ENCODE measurements at regions not wholly inside any gene's neighbourhood (a gene's known extent, or its start where the extent isn't known, plus 50 kb on each side); places are given as distances from the start of the nearest gene placed in this dataset.

- TF ChIP-seq, protein P1, sequence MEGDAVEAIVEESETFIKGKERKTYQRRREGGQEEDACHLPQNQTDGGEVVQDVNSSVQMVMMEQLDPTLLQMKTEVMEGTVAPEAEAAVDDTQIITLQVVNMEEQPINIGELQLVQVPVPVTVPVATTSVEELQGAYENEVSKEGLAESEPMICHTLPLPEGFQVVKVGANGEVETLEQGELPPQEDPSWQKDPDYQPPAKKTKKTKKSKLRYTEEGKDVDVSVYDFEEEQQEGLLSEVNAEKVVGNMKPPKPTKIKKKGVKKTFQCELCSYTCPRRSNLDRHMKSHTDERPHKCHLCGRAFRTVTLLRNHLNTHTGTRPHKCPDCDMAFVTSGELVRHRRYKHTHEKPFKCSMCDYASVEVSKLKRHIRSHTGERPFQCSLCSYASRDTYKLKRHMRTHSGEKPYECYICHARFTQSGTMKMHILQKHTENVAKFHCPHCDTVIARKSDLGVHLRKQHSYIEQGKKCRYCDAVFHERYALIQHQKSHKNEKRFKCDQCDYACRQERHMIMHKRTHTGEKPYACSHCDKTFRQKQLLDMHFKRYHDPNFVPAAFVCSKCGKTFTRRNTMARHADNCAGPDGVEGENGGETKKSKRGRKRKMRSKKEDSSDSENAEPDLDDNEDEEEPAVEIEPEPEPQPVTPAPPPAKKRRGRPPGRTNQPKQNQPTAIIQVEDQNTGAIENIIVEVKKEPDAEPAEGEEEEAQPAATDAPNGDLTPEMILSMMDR (IDR thresholded peaks at IDR 0.05; ENCODE audit: unreplicated experiment) = no peak
- no peak for DNase-seq (ENCODE audit: unreplicated experiment)
- Mint-ChIP-seq H3K4me1 (ENCODE audit: insufficient read depth, unreplicated experiment) (peaks cover 19% of the 10 kb centered on the region), H3K9me3 (ENCODE audit: unreplicated experiment) (no peaks in the 10 kb centered on the region), H3K27ac (ENCODE audit: low read depth, unreplicated experiment) (no peak overlapping the region), H3K27me3 (ENCODE audit: insufficient read depth, unreplicated experiment) (no peaks in the 10 kb centered on the region), H3K4me3 (ENCODE audit: unreplicated experiment) (no peak overlapping the region), H3K36me3 (ENCODE audit: insufficient read depth, unreplicated experiment) (peaks cover 6% of the 10 kb centered on the region)
- ChIA-PET CTCF (interaction anchor here (1.6 kb wide), 1 partner anchor 55 kb away, joined by 3 read pairs; no protein-coding TSS in a partner anchor), POLR2A (interaction anchor here (0.6 to 0.9 kb wide), 2 partner anchors 9 to 14 kb away, joined by 3 read pairs; no protein-coding TSS in a partner anchor)
- BruUV-seq (replicated peaks) = no TSS peak
- intact Hi-C loops (cut with micrococcal nuclease) = no loop called here
These were observed 132.2 kb upstream of the UST start for GRCh38 chr6:148614602-148615001.

- no peak overlapping the region for H3K27ac Mint-ChIP-seq (ENCODE audit: low read depth, unreplicated experiment)
- no peaks in the 10 kb centered on the region for H3K27me3 Mint-ChIP-seq (ENCODE audit: insufficient read depth, unreplicated experiment)
- TF ChIP-seq, protein P1 (IDR thresholded peaks at IDR 0.05; ENCODE audit: unreplicated experiment) = no peak
- POLR2A ChIA-PET = no interaction called here
- DNase-seq (ENCODE audit: unreplicated experiment) = peak; percentile 64
- H3K9me3 Mint-ChIP-seq (ENCODE audit: unreplicated experiment) = no peaks in the 10 kb centered on the region
- no TSS peak for BruUV-seq (replicated peaks)
- intact Hi-C loops (cut with micrococcal nuclease) = no loop called here
- H3K4me1 Mint-ChIP-seq (ENCODE audit: insufficient read depth, unreplicated experiment) = peaks cover 3% of the 10 kb centered on the region
- peaks cover 3% of the 10 kb centered on the region for H3K36me3 Mint-ChIP-seq (ENCODE audit: insufficient read depth, unreplicated experiment)
- CTCF ChIA-PET = no interaction called here
- no peak overlapping the region for H3K4me3 Mint-ChIP-seq (ENCODE audit: unreplicated experiment)
These were observed 130.0 kb upstream of the UST start for GRCh38 chr6:148616841-148617240.

GRCh38 chr6:148617530-148617929 lies 129.3 kb upstream of the UST start:
- no peak overlapping the region for H3K27ac Mint-ChIP-seq (ENCODE audit: low read depth, unreplicated experiment)
- POLR2A ChIA-PET = no interaction called here
- CTCF ChIA-PET = no interaction called here
- H3K9me3 Mint-ChIP-seq (ENCODE audit: unreplicated experiment) = no peaks in the 10 kb centered on the region
- TF ChIP-seq, protein P1 (IDR thresholded peaks at IDR 0.05; ENCODE audit: unreplicated experiment) = no peak
- H3K4me3 Mint-ChIP-seq (ENCODE audit: unreplicated experiment) = no peak overlapping the region
- no peaks in the 10 kb centered on the region for H3K36me3 Mint-ChIP-seq (ENCODE audit: insufficient read depth, unreplicated experiment)
- H3K4me1 Mint-ChIP-seq (ENCODE audit: insufficient read depth, unreplicated experiment) = no peaks in the 10 kb centered on the region
- H3K27me3 Mint-ChIP-seq (ENCODE audit: insufficient read depth, unreplicated experiment) = no peaks in the 10 kb centered on the region
- intact Hi-C loops (cut with micrococcal nuclease) = no loop called here
- peak; percentile 43 for DNase-seq (ENCODE audit: unreplicated experiment)
- no TSS peak for BruUV-seq (replicated peaks)

GRCh38 chr6:148619891-148620290 lies 126.9 kb upstream of the UST start:
- DNase-seq (ENCODE audit: unreplicated experiment) = no peak
- no peaks in the 10 kb centered on the region for H3K9me3 Mint-ChIP-seq (ENCODE audit: unreplicated experiment)
- H3K27ac Mint-ChIP-seq (ENCODE audit: low read depth, unreplicated experiment) = no peak overlapping the region
- ChIA-PET POLR2A (no interaction called here), CTCF (interaction anchor here (0.7 kb wide), 1 partner anchor 16 kb away, joined by 3 read pairs; no protein-coding TSS in a partner anchor)
- intact Hi-C loops (cut with micrococcal nuclease) = no loop called here
- no TSS peak for BruUV-seq (replicated peaks)
- H3K4me1 Mint-ChIP-seq (ENCODE audit: insufficient read depth, unreplicated experiment) = peaks cover 10% of the 10 kb centered on the region
- no peaks in the 10 kb centered on the region for H3K27me3 Mint-ChIP-seq (ENCODE audit: insufficient read depth, unreplicated experiment)
- TF ChIP-seq, protein P1 (IDR thresholded peaks at IDR 0.05; ENCODE audit: unreplicated experiment) = no peak
- H3K4me3 Mint-ChIP-seq (ENCODE audit: unreplicated experiment) = no peak overlapping the region
- H3K36me3 Mint-ChIP-seq (ENCODE audit: insufficient read depth, unreplicated experiment) = no peaks in the 10 kb centered on the region

Measured in MCF 10A (cell line).